B cell (primary cell): ENCODE measurements at regions not wholly inside any gene's neighbourhood (a gene's known extent, or its start where the extent isn't known, plus 50 kb on each side); places are given as distances from the start of the nearest gene placed in this dataset.

Experiments used
- ATAC-seq: fragments of 200-7000 bp; cut with Tn5 transposase; one replicate; pipeline ENCODE4 v1.10.0; 2021; ENCODE audit warnings: low read depth, mild to moderate bottlenecking, moderate number of reproducible peaks, moderate library complexity
- CTCF ChIA-PET: fragments of 350-600 bp; sonication (Branson Sonifier 250); formaldehyde crosslinking; loops from one replicate; lab custom pipeline; 2021; ENCODE audit warnings: antibody characterized with exemption, inconsistent platforms; lab: Charles Lee
- POLR2A ChIA-PET: fragments of 350-600 bp; sonication (Branson Sonifier 250); formaldehyde crosslinking; loops from one replicate; lab custom pipeline; 2021; ENCODE audit warnings: antibody characterized with exemption; lab: Charles Lee
- DNase-seq: peaks from one replicate; pipeline ENCODE4 v3.0.0; 2013
- H2AFZ ChIP-seq: 2 replicates; pipeline ENCODE4 v1.6.1; 2012; ENCODE audit warnings: mild to moderate bottlenecking, low read depth, low read length; ENCODE audit not compliant: insufficient read depth, poor library complexity, severe bottlenecking
- H3K27ac ChIP-seq, 2 donors: 1 replicate in 1 of 2; 2 replicates in 1 of 2; pipeline ENCODE4 v1.5.1; 2012 to 2013; ENCODE audit warnings: low read length in 2 of 2, mild to moderate bottlenecking in 2 of 2, moderate library complexity in 1 of 2
- H3K27me3 ChIP-seq, 4 experiments: fragments of 200-600 bp in 1 of 4; sonication (generic) in 1 of 4; replicated peaks in 1 of 4; 1 replicate in 2 of 4; 2 replicates in 2 of 4; pipeline versions ENCODE4 v1.6.1 to v1.7.0; 2013 to 2016; ENCODE audit warnings: low read length in 3 of 4, mild to moderate bottlenecking in 2 of 4, mixed read lengths in 1 of 4, moderate library complexity in 1 of 4; ENCODE audit not compliant: insufficient read depth in 4 of 4, control insufficient read depth in 3 of 4; ENCODE audit errors: control extremely low read depth in 1 of 4
- H3K36me3 ChIP-seq, 2 experiments: replicated peaks in 1 of 2; 1 replicate in 1 of 2; 2 replicates in 1 of 2; pipeline versions ENCODE4 v1.6.1 to v1.7.1; 2013; ENCODE audit warnings: low read length in 1 of 2; ENCODE audit not compliant: insufficient read depth in 2 of 2, control insufficient read depth in 1 of 2; ENCODE audit errors: control extremely low read depth in 1 of 2, extremely low read depth in 1 of 2
- H3K4me1 ChIP-seq, 2 donors: fragments of 200-600 bp in 1 of 2; sonication (generic) in 1 of 2; 1 replicate in 1 of 2; 2 replicates in 1 of 2; pipeline versions ENCODE4 v1.5.1 to v1.6.1; 2013 to 2017; ENCODE audit warnings: low read length in 2 of 2; ENCODE audit not compliant: control insufficient read depth in 2 of 2, insufficient read depth in 2 of 2
- H3K4me2 ChIP-seq: replicated peaks from 2 replicates; pipeline ENCODE3; 2012; ENCODE audit warnings: mild to moderate bottlenecking, low read depth, low read length; ENCODE audit not compliant: poor library complexity, severe bottlenecking
- H3K4me3 ChIP-seq, 5 experiments: fragments of 200-600 bp in 1 of 5; sonication (generic) in 1 of 5; 1 replicate in 3 of 5; 2 replicates in 2 of 5; pipeline versions ENCODE4 v1.5.1 to v1.7.0; 2011 to 2016; ENCODE audit warnings: low read length in 4 of 5, mild to moderate bottlenecking in 4 of 5, low read depth in 2 of 5, control low read depth in 1 of 5, moderate library complexity in 1 of 5; ENCODE audit not compliant: insufficient read depth in 1 of 5; ENCODE audit errors: control extremely low read depth in 1 of 5, extremely low read depth in 1 of 5
- H3K79me2 ChIP-seq: fragments of 200-600 bp; sonication (generic); one replicate; pipeline ENCODE4 v1.6.0; 2016; ENCODE audit warnings: low read length; ENCODE audit not compliant: control insufficient read depth, insufficient read depth
- H3K9ac ChIP-seq: fragments of 200-600 bp; sonication (generic); 2 replicates; pipeline ENCODE4 v1.6.1; 2017; ENCODE audit warnings: mild to moderate bottlenecking, low read length, moderate library complexity
- H3K9me3 ChIP-seq, 3 donors: one replicate each; pipeline versions ENCODE4 v1.6.1 to v1.7.1; 2013; ENCODE audit warnings: low read length in 2 of 3; ENCODE audit not compliant: control insufficient read depth in 2 of 3, insufficient read depth in 1 of 3; ENCODE audit errors: control extremely low read depth in 1 of 3
- H4K20me1 ChIP-seq: 2 replicates; pipeline ENCODE4 v1.6.0; 2012; ENCODE audit warnings: mild to moderate bottlenecking, low read length; ENCODE audit not compliant: insufficient read depth, control insufficient read depth, poor library complexity, severe bottlenecking
- H3K27ac Mint-ChIP-seq: one replicate; pipeline ENCODE4 v1.8.0; 2021; ENCODE audit warnings: mixed read lengths
- H3K27me3 Mint-ChIP-seq: one replicate; pipeline ENCODE4 v1.8.0; 2021; ENCODE audit warnings: mixed read lengths
- H3K4me1 Mint-ChIP-seq: one replicate; pipeline ENCODE4 v1.8.0; 2021; ENCODE audit warnings: mixed read lengths
- H3K4me3 Mint-ChIP-seq: one replicate; pipeline ENCODE4 v1.8.0; 2021; ENCODE audit warnings: mixed read lengths
- H3K9me3 Mint-ChIP-seq: one replicate; pipeline ENCODE4 v1.8.0; 2022; ENCODE audit warnings: mixed read lengths; ENCODE audit not compliant: insufficient read depth
- CTCF ChIP-seq: fragments of 200-600 bp; IDR thresholded peaks from one replicate; pipeline ENCODE4 v1.8.0; 2022; ENCODE audit warnings: antibody characterized with exemption, mild to moderate bottlenecking
- EZH2 ChIP-seq: IDR thresholded peaks from 2 replicates; pipeline ENCODE4 v1.6.1; 2012; ENCODE audit warnings: borderline replicate concordance, low read depth, mild to moderate bottlenecking, moderate library complexity, low read length; ENCODE audit not compliant: insufficient read depth, poor library complexity, severe bottlenecking
- WGBS: methylation state at CpG from one replicate; pipeline ENCODE4 v1.1.5; 2013; ENCODE audit warnings: missing lambda C conversion rate; ENCODE audit not compliant: insufficient coverage; 5-methylcytosine and 5-hydroxymethylcytosine counted together
- intact Hi-C: fragments of 100-400 bp; cut with micrococcal nuclease; formaldehyde crosslinking; loops from one replicate; pipeline ENCODE4 v1.10.0; 2022

- H3K4me1 Mint-ChIP-seq: no peaks in the 10 kb centered on the region
- TF ChIP-seq CTCF (no peak), EZH2 (no peak)
- no peaks in the 10 kb centered on the region for H3K4me1 ChIP-seq
- peaks cover 6% of the 10 kb centered on the region for H3K9me3 Mint-ChIP-seq
- H3K4me3 ChIP-seq: no peak overlapping the region
- peaks cover 15% of the 10 kb centered on the region for H3K27me3 Mint-ChIP-seq
- H3K4me2 ChIP-seq: no peak overlapping the region
- ATAC-seq: no peak
- no peak overlapping the region for H3K9ac ChIP-seq
- no peak overlapping the region for H3K27ac Mint-ChIP-seq
- no peaks in the 10 kb centered on the region for H4K20me1 ChIP-seq
- no peak overlapping the region for H2AFZ ChIP-seq
- 100% methylated on average over 1 of the region's 1 CpG for WGBS
- no peaks in the 10 kb centered on the region for H3K36me3 ChIP-seq
- H3K9me3 ChIP-seq: peaks cover 0 to 10% (median 0%) of the 10 kb centered on the region in 3 donors
- H3K4me3 Mint-ChIP-seq: no peak overlapping the region
- no peaks in the 10 kb centered on the region for H3K79me2 ChIP-seq
- DNase-seq: no peak
- peaks cover 0 to 3% (median 0%) of the 10 kb centered on the region in 4 experiments for H3K27me3 ChIP-seq
- H3K27ac ChIP-seq: no peak overlapping the region
- ChIA-PET POLR2A (no interaction called here), CTCF (no interaction called here)
- intact Hi-C loops: no loop called here
Measured at GRCh38 chr5:174903172-174903732, 178.9 kb downstream of the MSX2 start.

DNA sequence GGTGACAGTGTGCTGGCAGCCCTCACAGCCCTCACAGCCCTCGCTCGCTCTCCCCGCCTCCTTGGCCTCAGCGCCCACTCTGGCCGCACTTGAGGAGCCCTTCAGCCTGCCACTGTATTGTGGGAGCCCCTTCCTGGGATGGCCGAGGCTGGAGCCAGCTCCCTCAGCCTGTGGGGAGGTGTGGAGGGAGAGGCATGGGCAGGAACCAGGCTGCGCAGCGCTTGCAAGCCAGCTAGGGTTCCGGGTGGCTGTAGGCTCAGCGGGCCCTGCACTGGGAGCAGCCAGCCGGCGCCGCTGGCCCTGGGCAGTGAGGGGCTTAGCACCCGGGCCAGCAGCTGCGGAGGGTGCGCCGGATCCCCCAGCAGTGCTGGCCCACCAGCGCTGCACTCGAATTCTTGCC is 177.0 kb downstream of the MSX2 start:
- Histone ChIP-seq H3K79me2 (no peaks in the 10 kb centered on the region), H2AFZ (no peak overlapping the region), H4K20me1 (no peaks in the 10 kb centered on the region), H3K27me3 (peaks cover 0 to 3% (median 0%) of the 10 kb centered on the region in 4 experiments), H3K4me2 (no peak overlapping the region), H3K9me3 (peaks cover 0 to 10% (median 0%) of the 10 kb centered on the region in 3 donors), H3K27ac (no peak overlapping the region), H3K36me3 (no peaks in the 10 kb centered on the region), H3K4me1 (no peaks in the 10 kb centered on the region), H3K4me3 (no peak overlapping the region), H3K9ac (no peak overlapping the region)
- H3K27me3 Mint-ChIP-seq: peaks cover 8% of the 10 kb centered on the region
- DNase-seq (no peak), ATAC-seq (no peak)
- intact Hi-C loops: no loop called here
- CTCF ChIA-PET: no interaction called here
- TF ChIP-seq CTCF (no peak), EZH2 (no peak)
- WGBS: 94% methylated on average over 18 of the region's 19 CpGs
- no peaks in the 10 kb centered on the region for H3K4me1 Mint-ChIP-seq
- H3K9me3 Mint-ChIP-seq: peaks cover 6% of the 10 kb centered on the region
- H3K27ac Mint-ChIP-seq: no peak overlapping the region
- POLR2A ChIA-PET: no interaction called here
- H3K4me3 Mint-ChIP-seq: no peak overlapping the region
